Neural cell (in vitro differentiated cells): ENCODE measurements at regions not wholly inside any gene's neighbourhood (a gene's known extent, or its start where the extent isn't known, plus 50 kb on each side); places are given as distances from the start of the nearest gene placed in this dataset.

Experiments
- H2AFZ ChIP-seq: fragments of 200-600, 300-800 bp; sonication (generic), shearing (Covaris generic); 2 replicates; pipeline ENCODE4 v1.6.0; 2014; ENCODE audit warnings: low read depth, mild to moderate bottlenecking, antibody characterized with exemption, low read length, moderate library complexity
- H3F3A ChIP-seq: fragments of 200-600 bp; shearing (Covaris generic); 2 replicates; pipeline ENCODE4 v1.6.1; 2016; ENCODE audit warnings: mild to moderate bottlenecking, moderate library complexity, mixed read lengths, antibody characterized with exemption, low read length; ENCODE audit not compliant: insufficient read depth, poor library complexity, severe bottlenecking
- H3K27ac ChIP-seq: fragments of 200-600, 300-800 bp; sonication (generic), shearing (Covaris generic); 2 replicates; pipeline ENCODE4 v1.5.1; 2014; ENCODE audit warnings: mild to moderate bottlenecking, low read length, moderate library complexity
- H3K27me3 ChIP-seq: fragments of 300-800, 200-600 bp; sonication (generic), shearing (Covaris generic); 2 replicates; pipeline ENCODE4 v1.6.0; 2014; ENCODE audit warnings: mild to moderate bottlenecking, low read depth, low read length, moderate library complexity; ENCODE audit not compliant: insufficient read depth
- H3K36me3 ChIP-seq: fragments of 300-800, 200-600 bp; sonication (generic), shearing (Covaris generic); 2 replicates; pipeline ENCODE4 v1.5.1; 2014; ENCODE audit warnings: mild to moderate bottlenecking, antibody characterized with exemption, low read length, moderate library complexity; ENCODE audit not compliant: insufficient read depth
- H3K4me2 ChIP-seq: fragments of 300-800, 200-600 bp; sonication (generic), shearing (Covaris generic); 2 replicates; pipeline ENCODE4 v1.6.0; 2014; ENCODE audit warnings: mild to moderate bottlenecking, low read length
- H3K4me3 ChIP-seq: fragments of 300-800, 200-600 bp; sonication (generic), shearing (Covaris generic); 2 replicates; pipeline ENCODE4 v1.5.1; 2014; ENCODE audit warnings: mild to moderate bottlenecking, low read length, moderate library complexity
- H3K79me2 ChIP-seq: fragments of 200-600 bp; shearing (Covaris generic); replicated peaks from 2 replicates; pipeline ENCODE4 v1.6.0; 2014; ENCODE audit warnings: mild to moderate bottlenecking, low read length, moderate library complexity; ENCODE audit not compliant: insufficient read depth
- H3K9ac ChIP-seq: fragments of 300-800, 200-600 bp; sonication (generic), shearing (Covaris generic); 2 replicates; pipeline ENCODE4 v1.6.1; 2016; ENCODE audit warnings: mild to moderate bottlenecking, low read length, mixed read lengths
- H3K9me2 ChIP-seq: fragments of 200-600 bp; shearing (Covaris generic); 2 replicates; pipeline ENCODE4 v1.6.1; 2016; ENCODE audit warnings: mild to moderate bottlenecking, low read length, mixed read lengths; ENCODE audit not compliant: insufficient read depth
- H3K9me3 ChIP-seq: fragments of 200-600, 300-800 bp; sonication (generic), shearing (Covaris generic); 2 replicates; pipeline ENCODE4 v1.6.1; 2016; ENCODE audit warnings: mild to moderate bottlenecking, mixed run types, low read length, moderate library complexity, mixed read lengths
- H4K20me1 ChIP-seq: fragments of 200-600 bp; shearing (Covaris generic); 2 replicates; pipeline ENCODE4 v1.6.1; 2016; ENCODE audit warnings: mild to moderate bottlenecking, mixed run types; ENCODE audit not compliant: insufficient read depth
- EP300 ChIP-seq: fragments of 450-650 bp; conservative IDR thresholded peaks from 2 replicates; pipeline ENCODE4 v1.6.1; 2014; ENCODE audit warnings: antibody characterized with exemption, mild to moderate bottlenecking, moderate library complexity; ENCODE audit not compliant: poor library complexity, severe bottlenecking
- EZH2 ChIP-seq: fragments of 200-600, 300-800 bp; shearing (Covaris generic), sonication (generic); IDR thresholded peaks from 2 replicates; pipeline ENCODE4 v1.6.1; 2014; ENCODE audit warnings: antibody characterized with exemption, low read length, borderline replicate concordance, mild to moderate bottlenecking; ENCODE audit not compliant: insufficient read depth, poor library complexity, severe bottlenecking
- MXI1 ChIP-seq: fragments of 450-650 bp; conservative IDR thresholded peaks from 2 replicates; pipeline ENCODE4 v1.6.1; 2014; ENCODE audit warnings: antibody characterized with exemption, mild to moderate bottlenecking; ENCODE audit not compliant: poor library complexity, severe bottlenecking
- POLR2AphosphoS5 ChIP-seq: IDR thresholded peaks from 2 replicates; pipeline ENCODE4 v1.6.1; 2012
- RAD21 ChIP-seq: fragments of 450-650 bp; conservative IDR thresholded peaks from 2 replicates; pipeline ENCODE4 v1.6.1; 2014; ENCODE audit warnings: antibody characterized with exemption, mild to moderate bottlenecking, moderate library complexity
- SMC3 ChIP-seq: fragments of 450-650 bp; conservative IDR thresholded peaks from 2 replicates; pipeline ENCODE4 v1.6.1; 2014; ENCODE audit warnings: antibody characterized with exemption, mild to moderate bottlenecking, moderate library complexity; ENCODE audit not compliant: poor library complexity
- TAF1 ChIP-seq: IDR thresholded peaks from 2 replicates; pipeline ENCODE4 v1.6.1; 2012; ENCODE audit warnings: low read depth
- TF ChIP-seq, protein P1 (sequence below): IDR thresholded peaks from 2 replicates; pipeline ENCODE4 v1.6.1; 2012; ENCODE audit warnings: borderline replicate concordance
- TF ChIP-seq, protein P2 (sequence below): fragments of 450-650 bp; IDR thresholded peaks from 2 replicates; pipeline ENCODE4 v1.5.1; 2014; ENCODE audit warnings: antibody characterized with exemption, mild to moderate bottlenecking, moderate library complexity; ENCODE audit not compliant: poor library complexity, severe bottlenecking

DNA sequence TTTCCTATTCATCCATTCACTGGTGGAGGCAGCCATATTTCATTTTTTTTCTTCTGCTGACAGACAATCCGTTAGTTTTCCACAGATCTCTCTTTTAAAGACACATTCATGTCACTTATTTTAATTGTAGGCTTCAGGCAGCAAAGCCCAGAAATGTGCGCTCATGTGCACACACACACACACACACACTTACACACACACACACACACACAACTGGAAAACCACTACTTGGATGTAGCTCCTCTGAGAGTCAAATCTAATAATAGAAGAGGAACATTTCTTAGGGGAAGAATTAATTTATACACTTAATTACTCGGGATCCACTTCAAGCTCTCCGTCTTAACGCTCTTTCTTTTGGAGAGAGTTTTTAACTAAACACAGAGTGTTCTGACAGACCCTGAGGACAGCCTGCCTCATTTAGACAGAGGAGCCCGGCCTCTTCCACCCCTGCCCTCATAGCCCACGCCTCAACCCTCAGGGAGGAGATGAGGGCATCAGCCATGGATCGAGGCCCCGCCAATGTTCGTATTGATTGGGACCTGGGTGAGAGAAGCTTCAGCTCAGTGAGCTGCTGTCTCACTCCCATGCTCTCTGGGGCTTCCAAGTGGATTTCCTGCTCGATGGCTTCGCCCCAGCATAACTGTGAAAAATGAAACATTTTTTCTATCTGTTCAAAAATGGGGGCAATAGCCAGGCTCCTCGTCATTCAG is 261.4 kb upstream of the SKOR2 start:
- TF ChIP-seq SMC3 (no peak), EP300 (no peak), EZH2 (no peak), MXI1 (no peak), RAD21 (no peak), POLR2AphosphoS5 (no peak), TAF1 (no peak)
- TF ChIP-seq, protein P1, sequence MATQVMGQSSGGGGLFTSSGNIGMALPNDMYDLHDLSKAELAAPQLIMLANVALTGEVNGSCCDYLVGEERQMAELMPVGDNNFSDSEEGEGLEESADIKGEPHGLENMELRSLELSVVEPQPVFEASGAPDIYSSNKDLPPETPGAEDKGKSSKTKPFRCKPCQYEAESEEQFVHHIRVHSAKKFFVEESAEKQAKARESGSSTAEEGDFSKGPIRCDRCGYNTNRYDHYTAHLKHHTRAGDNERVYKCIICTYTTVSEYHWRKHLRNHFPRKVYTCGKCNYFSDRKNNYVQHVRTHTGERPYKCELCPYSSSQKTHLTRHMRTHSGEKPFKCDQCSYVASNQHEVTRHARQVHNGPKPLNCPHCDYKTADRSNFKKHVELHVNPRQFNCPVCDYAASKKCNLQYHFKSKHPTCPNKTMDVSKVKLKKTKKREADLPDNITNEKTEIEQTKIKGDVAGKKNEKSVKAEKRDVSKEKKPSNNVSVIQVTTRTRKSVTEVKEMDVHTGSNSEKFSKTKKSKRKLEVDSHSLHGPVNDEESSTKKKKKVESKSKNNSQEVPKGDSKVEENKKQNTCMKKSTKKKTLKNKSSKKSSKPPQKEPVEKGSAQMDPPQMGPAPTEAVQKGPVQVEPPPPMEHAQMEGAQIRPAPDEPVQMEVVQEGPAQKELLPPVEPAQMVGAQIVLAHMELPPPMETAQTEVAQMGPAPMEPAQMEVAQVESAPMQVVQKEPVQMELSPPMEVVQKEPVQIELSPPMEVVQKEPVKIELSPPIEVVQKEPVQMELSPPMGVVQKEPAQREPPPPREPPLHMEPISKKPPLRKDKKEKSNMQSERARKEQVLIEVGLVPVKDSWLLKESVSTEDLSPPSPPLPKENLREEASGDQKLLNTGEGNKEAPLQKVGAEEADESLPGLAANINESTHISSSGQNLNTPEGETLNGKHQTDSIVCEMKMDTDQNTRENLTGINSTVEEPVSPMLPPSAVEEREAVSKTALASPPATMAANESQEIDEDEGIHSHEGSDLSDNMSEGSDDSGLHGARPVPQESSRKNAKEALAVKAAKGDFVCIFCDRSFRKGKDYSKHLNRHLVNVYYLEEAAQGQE = no peak
- TF ChIP-seq, protein P2, sequence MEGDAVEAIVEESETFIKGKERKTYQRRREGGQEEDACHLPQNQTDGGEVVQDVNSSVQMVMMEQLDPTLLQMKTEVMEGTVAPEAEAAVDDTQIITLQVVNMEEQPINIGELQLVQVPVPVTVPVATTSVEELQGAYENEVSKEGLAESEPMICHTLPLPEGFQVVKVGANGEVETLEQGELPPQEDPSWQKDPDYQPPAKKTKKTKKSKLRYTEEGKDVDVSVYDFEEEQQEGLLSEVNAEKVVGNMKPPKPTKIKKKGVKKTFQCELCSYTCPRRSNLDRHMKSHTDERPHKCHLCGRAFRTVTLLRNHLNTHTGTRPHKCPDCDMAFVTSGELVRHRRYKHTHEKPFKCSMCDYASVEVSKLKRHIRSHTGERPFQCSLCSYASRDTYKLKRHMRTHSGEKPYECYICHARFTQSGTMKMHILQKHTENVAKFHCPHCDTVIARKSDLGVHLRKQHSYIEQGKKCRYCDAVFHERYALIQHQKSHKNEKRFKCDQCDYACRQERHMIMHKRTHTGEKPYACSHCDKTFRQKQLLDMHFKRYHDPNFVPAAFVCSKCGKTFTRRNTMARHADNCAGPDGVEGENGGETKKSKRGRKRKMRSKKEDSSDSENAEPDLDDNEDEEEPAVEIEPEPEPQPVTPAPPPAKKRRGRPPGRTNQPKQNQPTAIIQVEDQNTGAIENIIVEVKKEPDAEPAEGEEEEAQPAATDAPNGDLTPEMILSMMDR = no peak
- H3K9me2 ChIP-seq = no peaks in the 10 kb centered on the region
- H3K9ac ChIP-seq = no peak overlapping the region
- no peak overlapping the region for H2AFZ ChIP-seq
- H3K27ac ChIP-seq = no peak overlapping the region
- no peak overlapping the region for H3K4me2 ChIP-seq
- H4K20me1 ChIP-seq = no peaks in the 10 kb centered on the region
- no peaks in the 10 kb centered on the region for H3K79me2 ChIP-seq
- no peaks in the 10 kb centered on the region for H3F3A ChIP-seq
- no peaks in the 10 kb centered on the region for H3K36me3 ChIP-seq
- peaks cover 5% of the 10 kb centered on the region for H3K9me3 ChIP-seq
- H3K27me3 ChIP-seq = no peaks in the 10 kb centered on the region
- no peak overlapping the region for H3K4me3 ChIP-seq

- Histone ChIP-seq H3K27me3 (no peaks in the 10 kb centered on the region), H3K79me2 (no peaks in the 10 kb centered on the region), H3K27ac (no peak overlapping the region), H3K9me2 (no peaks in the 10 kb centered on the region), H3K4me2 (no peak overlapping the region), H3F3A (no peaks in the 10 kb centered on the region), H2AFZ (no peak overlapping the region), H3K4me3 (no peak overlapping the region), H4K20me1 (no peaks in the 10 kb centered on the region), H3K9ac (no peak overlapping the region), H3K36me3 (no peaks in the 10 kb centered on the region), H3K9me3 (peaks cover 5% of the 10 kb centered on the region)
- TF ChIP-seq TAF1 (no peak), SMC3 (no peak), POLR2AphosphoS5 (no peak), RAD21 (no peak), EP300 (no peak), EZH2 (no peak), MXI1 (no peak)
- TF ChIP-seq, protein P1 = no peak
- TF ChIP-seq, protein P2 = no peak
Observed at GRCh38 chr18:47512056-47512455, 260.6 kb upstream of the SKOR2 start.
